CD4-positive, alpha-beta T cell treated with Interleukin-15 for 1 hour (primary cell): ENCODE measurements at regions not wholly inside any gene's neighbourhood (a gene's known extent, or its start where the extent isn't known, plus 50 kb on each side); places are given as distances from the start of the nearest gene placed in this dataset.

Source experiments
- DNase-seq: peaks from one replicate; pipeline ENCODE4 v3.0.0-alpha.2; 2020

DNA sequence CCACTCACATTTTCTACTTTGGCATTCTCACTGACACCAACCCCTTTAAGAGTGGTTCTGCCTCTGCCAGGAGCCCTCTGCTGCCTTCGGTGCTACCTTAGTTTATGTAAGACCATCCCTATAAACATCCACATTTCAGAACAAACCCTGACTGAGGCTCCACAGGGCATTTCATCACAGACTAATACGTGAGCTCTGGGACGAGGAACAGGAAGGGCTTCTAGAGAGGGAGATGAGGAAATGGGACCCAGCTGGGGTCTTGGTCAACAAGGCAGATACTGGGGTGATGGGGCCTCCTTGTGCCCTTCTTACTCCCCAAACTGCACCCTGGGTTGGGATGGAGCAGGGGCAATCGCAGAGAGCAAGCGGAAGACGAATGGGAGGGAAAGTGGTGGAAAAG is 86.5 kb upstream of the FYN start:
- no peak for DNase-seq

DNA sequence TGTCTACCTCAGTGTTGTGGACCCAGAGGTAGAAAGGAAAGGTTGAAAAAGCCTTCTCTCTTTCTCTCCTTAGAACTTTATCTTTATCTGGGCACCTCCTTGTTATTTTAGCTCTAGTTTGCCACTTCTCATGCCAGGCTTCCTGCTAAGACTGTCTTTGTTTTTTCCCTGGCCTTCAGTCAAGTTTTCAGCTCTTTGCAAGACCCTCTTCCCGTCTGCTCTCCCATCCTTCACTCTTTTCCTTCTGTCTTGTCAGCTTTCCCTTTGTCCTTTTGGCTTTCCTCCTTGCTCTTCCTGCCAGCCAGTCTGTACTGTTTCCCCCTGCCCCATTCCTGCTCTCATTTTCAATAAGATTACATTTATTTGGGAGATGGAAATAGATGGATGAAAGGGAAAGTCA is 86.8 kb upstream of the CCN6 start:
- no peak for DNase-seq

- no peak for DNase-seq
Observed at GRCh38 chr6:111970426-111970825, 83.5 kb upstream of the CCN6 start.

- no peak for DNase-seq
Observed at GRCh38 chr6:111971181-111971841, 82.6 kb upstream of the CCN6 start.

GRCh38 chr6:111971866-111972532 is 81.9 kb upstream of the CCN6 start:
- no peak for DNase-seq

- no peak for DNase-seq
Observed at GRCh38 chr6:111972745-111973117, 81.2 kb upstream of the CCN6 start.

- peak; percentile 80 for DNase-seq
Observed at GRCh38 chr6:111973118-111973761, 80.7 kb upstream of the CCN6 start.

DNA sequence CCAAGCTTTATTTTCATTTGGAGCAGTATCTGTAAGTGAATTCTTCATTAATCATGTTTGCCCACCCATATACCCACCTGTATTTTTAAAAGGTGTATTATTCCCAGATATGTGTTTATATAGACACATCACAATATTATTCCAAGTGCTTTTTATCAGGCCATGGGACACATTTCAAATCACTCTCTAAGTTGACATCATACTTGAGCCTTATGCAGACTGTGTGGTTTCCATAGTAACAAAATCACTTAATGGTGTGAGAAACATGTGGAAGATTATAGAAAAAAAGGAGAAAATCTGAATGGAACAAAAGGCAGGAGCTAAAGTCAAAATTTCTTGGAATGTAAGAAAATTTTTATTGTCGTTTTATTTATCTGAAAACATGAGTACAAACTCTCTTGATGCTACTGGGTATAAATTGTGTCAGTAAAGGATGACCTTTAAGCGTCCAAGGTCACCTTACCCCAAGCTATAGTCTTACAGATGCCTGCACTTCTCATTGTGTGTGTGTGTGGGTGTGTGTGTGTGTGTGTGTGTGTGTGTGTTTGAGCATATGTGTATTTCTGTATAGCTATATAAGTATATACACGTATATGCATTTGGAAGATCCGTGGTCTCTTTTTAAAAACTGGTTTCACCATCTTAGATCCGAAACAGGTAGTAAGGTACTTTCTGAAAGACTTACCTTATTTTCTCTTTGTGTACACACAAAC is 79.8 kb upstream of the CCN6 start:
- no peak for DNase-seq

DNA sequence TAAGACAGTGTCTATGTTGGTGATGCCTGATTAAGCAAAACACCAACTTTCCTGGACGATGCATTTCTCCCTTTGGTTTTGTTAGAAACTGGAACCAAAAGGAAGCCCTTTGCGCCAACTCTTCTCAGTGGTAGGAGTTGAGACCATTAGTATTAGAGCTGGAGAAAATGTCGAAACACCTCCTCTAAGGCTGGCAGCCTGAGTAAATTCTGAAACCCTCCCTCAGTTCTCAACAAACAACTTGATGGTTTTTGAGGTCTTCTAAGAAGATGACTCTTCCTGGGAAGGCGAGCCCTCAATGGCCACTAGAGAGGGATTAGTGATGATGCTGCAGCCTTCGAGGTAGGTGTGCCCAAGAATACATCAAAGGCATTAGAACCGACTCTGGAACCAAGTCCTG is 78.4 kb upstream of the CCN6 start:
- no peak for DNase-seq

DNA sequence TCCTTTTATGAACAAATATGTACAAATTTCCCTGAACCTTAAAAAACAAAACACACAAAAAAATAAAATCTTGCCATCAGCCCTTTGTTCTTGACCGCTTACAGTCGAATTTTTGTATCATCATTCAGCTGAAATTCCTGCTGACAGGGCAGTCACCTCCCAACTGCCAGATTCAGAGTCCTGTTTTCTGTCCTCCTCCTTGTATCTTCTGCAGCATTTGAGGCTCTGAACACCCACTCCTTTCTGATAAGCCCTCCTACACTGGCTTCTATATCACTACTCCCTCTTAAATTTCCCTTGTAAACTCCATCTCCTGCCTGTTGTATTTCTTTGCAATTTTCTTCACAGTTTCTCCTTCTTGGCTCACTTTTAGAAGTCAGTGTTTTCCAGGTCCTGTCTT is 77.8 kb upstream of the CCN6 start:
- no peak for DNase-seq

DNA sequence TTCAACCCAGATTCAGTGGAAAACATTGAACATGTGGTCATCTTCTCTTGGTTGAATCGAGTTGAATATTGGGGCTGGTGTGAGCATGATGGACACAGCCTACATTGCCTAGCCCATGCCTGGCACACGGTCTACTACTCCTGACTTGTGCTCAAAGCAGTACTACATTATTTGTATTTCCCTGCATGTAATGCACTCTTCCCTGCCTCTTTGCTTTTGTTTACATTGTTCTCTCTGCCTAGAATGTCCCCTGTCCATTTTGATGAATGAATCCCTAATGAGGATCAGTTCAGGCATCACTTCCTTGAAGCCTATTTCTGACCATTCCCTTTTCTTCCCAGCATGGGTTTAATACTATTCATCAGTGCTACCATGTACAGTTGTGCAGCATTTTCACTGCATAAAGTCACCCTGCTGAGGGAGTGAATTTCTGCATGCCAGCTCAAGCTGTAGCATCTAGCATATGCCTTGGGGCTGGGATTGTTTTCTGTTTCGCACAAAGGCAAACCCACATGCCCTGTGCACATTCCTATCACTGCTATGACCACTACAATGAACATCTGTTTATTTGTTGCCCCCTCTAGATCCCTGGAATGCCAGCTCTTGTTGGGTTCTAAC is 75.3 kb upstream of the CCN6 start:
- DNase-seq, result no peak

- no peak for DNase-seq
Observed at GRCh38 chr6:111979633-111980032, 74.3 kb upstream of the CCN6 start.

- DNase-seq, result no peak
Observed at GRCh38 chr6:111980143-111980542, 73.8 kb upstream of the CCN6 start.

DNA sequence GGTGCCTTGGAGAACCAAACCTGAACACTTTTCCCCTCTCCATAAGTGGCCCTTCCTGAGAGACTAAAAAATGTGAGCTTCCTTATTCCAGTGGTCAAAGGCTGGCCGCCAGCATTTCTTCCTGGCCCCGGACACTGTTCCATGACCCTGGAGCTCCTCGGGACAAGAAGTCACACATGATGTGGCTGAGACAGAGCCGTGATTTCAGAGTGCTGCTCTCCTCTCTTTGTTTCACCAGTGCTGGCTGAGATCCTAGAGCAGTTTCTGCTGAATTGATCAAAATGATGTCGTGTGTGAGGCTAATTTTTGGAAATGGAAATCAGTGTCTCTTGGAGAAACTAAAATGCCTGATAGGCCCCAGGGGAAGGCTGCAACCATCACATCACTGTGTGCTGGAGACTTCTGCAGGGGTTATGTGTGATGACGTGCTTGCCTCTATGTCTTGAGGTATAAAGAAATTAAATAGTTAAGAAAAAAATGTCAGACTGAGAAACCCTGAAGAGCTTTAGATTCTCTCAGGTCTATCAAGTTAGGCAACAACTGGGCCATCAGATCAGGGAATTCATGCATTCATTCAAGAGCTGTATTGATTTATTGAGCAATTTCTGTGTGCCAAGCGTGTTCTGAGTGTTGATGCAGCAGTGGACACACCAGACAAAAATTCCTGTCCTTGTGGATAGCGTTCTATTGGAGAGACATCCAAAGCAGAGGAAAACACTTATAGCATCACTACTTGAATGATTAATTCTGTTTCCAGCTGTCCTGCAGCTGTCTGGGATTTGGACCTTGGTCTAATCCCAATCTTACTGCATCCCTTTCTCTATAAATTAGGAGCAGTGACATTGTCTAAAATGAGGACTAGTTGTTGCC is 72.7 kb upstream of the CCN6 start:
- no peak for DNase-seq

DNA sequence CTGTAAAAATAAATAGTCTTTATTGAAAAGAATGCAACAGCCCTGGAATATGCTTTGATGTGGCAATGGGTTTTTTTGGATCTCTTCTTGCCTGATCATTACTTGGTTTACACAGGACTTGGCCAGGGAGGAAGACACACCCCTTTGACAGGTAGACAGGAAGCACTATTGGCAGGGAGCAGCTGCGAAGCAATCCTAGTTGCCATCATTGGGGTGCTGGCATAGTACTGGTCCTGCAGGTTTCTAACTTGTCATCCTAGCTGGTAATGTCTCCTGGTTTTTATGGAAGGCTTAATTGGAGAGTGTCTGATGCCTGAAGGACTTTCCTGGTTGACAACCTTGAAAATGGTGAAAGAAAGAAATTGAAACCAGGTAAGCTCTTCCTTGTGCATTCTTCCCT is 71.2 kb upstream of the CCN6 start:
- no peak for DNase-seq

GRCh38 chr6:111983193-111983592 is 70.7 kb upstream of the CCN6 start:
- no peak for DNase-seq

GRCh38 chr6:111984081-111984480 is 69.8 kb upstream of the CCN6 start:
- DNase-seq, result no peak

DNA sequence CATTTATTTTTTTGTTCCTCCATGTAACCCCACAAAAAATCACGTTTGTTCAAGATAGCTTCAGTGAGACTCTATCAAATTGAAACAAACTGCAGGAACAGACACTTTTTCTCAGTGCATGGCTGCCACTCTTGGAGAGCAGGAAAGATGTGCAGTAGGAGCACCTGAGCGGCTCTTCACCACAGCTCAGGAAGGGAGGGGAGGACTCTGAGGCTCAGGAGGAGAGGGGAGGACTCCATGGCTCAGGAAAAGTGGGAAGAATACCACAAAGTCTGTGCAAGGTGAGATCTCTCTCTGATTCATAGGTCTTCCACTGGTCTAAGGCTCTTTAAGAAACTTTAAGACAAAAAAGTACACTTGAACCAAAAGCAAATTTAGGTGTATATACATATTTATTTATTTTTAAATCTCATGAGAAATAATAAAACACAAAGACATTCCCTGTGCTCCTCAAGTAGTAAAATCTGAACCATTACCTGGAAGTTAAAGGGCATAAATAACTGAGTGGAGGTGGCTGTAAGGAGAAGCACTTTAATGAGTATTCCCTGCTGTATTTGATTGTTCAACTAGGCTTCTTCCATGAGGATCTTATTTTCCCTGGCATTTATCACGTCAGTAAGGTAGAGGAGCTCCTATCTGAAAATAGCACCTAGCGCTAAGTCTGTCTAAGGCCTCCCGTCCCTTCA is 69.2 kb upstream of the CCN6 start:
- DNase-seq, result no peak

DNA sequence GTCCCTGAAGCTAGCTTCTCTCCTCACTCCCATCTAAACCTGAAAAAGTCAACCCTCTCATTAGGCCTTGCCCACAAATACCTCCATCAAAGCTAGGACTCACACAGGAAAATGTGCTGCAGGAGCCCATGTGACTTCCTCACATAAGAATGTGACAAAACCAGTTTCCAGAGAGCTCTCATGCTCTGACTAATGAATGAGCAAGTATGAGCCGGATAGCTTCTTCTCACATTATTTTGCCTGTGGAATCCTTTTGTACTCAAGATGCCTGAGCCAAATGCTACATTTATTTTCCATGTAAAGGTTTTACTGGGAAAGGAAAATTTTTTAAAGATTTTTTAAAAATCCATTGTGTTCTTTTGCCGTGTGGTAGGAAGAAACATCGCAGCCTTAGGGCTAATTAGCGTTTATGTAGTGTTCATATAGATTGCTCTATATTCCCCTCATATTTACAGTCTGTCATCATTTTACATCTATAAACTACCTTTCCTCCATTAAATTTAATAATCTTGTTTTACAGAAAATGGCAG is 68.6 kb upstream of the CCN6 start:
- DNase-seq, result peak; percentile 30

GRCh38 chr6:111986651-111987050 is 67.3 kb upstream of the CCN6 start:
- no peak for DNase-seq

DNA sequence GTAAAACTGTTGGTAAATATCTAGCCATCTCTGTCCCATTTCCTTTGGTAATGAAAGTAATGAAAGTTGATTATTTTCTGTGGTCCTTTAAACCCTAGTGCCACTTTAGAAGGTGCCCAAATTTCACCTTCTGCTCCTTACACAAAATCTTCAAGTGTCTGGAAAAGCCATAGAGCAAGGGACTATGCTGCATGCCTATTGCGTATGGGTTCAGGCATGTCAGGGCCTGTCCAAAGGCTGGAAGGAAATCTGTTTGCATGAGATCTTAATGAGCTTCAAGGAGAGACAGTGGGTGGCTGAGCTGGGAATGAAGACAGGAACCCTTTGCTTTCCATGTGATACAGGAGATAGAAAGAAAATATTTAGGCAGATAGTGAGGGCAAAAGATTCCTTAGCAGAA is 66.6 kb upstream of the CCN6 start:
- no peak for DNase-seq

- DNase-seq, result no peak
Observed at GRCh38 chr6:111988926-111989325, 65.0 kb upstream of the CCN6 start.
